SH-SY5Y (cell line): ENCODE measurements at regions not wholly inside any gene's neighbourhood (a gene's known extent, or its start where the extent isn't known, plus 50 kb on each side); places are given as distances from the start of the nearest gene placed in this dataset.

Source experiments
- GATA2 ChIP-seq: IDR thresholded peaks from 2 replicates; pipeline ENCODE4 v1.6.1; 2011; ENCODE audit warnings: mild to moderate bottlenecking, low read depth, low read length
- GATA3 ChIP-seq: IDR thresholded peaks from 2 replicates; pipeline ENCODE4 v1.6.1; 2011; ENCODE audit warnings: low read depth, mild to moderate bottlenecking, low read length, moderate library complexity

DNA sequence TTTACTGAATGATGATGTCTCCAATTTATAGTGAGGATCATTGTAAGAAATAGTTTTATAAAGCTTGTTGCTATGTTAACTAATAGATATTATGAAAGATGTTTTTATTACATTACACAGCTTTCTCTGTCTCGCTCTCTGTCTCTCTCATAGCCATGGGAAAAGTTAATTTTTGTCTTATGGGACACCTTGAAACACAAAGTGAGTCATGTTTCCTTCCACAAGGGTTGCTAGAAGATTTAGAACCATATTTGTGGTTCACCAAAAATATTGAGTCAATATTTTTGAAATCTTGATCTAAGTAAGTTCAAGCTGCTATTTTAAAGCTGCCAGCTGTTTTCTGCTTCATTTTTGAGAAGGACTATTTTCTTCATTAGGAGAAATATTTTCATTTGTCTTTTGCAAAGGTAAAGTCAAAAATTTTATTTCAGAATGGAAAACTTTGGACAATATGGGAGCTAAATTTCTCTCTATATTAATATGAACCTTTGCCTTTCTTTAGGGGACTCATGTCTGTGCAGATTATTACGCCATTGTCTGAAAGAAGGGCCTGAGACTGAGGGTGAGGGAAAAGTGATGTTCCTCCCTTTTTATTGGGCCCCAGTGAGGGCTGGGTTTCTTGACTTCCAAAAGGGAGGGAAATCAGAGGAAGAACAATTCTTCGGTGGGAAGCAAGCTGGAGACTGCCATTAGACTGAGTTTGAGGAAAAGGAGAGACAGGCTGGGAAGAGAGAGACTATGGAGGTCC lies 87.9 kb upstream of the SLC24A2 start:
- TF ChIP-seq GATA2 = no peak
- no peak for TF ChIP-seq GATA3

DNA sequence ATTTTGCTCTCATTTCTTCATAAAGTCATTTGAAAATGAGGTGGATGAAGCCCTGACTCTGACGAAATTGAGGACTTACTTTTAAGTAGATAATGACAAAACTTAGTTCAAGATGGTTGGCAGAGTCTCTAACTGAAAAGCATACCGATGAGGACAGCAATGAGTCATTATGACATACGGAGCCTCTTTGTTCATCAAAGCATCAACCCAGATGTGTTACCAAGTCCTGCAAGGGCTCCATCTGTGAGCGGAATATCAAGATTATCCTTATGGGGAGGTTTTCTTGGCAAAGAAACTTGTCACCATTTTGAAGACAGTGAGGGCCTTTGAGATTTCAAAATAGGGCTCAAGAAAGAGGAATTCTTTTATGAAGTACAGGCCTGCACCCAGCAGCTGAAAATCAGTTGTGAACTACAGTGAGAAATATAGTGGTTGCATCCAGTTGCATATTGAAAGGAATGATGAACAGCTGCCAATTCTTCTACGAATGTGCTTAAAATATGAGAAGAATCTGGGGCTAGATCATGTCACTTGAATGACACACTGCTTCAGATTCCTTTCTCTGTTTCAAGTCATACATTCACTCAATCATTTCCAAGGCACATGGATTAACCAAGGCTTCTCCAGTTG lies 86.6 kb upstream of the SLC24A2 start:
- no peak for TF ChIP-seq GATA3
- no peak for TF ChIP-seq GATA2

DNA sequence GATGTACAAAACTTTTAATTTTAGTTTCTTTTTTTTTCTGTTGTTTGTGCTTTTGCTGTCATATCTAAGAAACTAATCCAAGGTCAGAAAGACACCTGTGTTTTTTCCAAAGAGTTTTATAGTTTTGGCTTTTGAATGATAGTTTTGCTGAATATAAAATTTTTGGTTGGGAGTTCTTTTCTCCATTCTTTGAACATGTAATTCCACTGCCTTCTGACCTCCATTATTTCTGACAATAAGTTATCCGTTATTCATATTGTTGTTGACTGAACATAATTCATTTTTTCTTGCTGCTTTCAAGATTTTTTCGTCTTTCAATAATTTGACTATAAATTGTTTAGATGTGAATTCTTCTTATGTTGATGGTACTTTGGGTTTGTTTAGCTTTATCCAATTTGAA lies 82.2 kb upstream of the SLC24A2 start:
- TF ChIP-seq GATA3 (no peak), GATA2 (no peak)

DNA sequence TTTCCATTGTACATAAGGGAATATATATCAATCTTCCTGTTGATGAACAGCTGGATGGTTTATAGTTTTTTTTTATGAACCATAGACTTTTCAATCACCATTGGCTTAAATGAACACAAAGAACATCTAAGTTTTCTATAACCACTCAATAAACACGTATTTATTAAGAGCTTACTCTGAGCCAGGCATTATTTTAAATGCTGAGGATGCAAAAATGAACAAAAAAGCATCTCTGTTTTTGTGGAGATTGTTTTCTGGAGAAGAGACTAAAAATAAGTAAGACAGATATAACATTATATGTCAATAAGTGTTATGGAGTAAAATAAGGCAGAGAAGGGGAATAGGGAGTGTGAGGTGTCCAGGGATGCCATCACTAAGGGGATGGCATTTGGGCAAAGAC lies 52.1 kb upstream of the SLC24A2 start:
- no peak for TF ChIP-seq GATA3
